Liver (tissue), 8 donors: ENCODE measurements at regions not wholly inside any gene's neighbourhood (a gene's known extent, or its start where the extent isn't known, plus 50 kb on each side); places are given as distances from the start of the nearest gene placed in this dataset.

ENCODE experiments used
- DNase-seq: peaks from one replicate; pipeline ENCODE4 v3.0.0-alpha.2; 2017; ENCODE audit warnings: low spot score
- H3K27ac ChIP-seq, 2 donors: one replicate each; pipeline ENCODE4 v1.7.0; 2013; ENCODE audit warnings: inconsistent platforms in 2 of 2, low read length in 2 of 2, control low read depth in 1 of 2, low read depth in 1 of 2, mild to moderate bottlenecking in 1 of 2
- H3K27me3 ChIP-seq, 4 donors: one replicate each; pipeline versions ENCODE4 v1.6.1 to v1.7.0; 2013; ENCODE audit warnings: low read length in 3 of 4, inconsistent platforms in 1 of 4, mild to moderate bottlenecking in 1 of 4, moderate library complexity in 1 of 4; ENCODE audit not compliant: control insufficient read depth in 4 of 4, insufficient read depth in 4 of 4
- H3K36me3 ChIP-seq, 4 donors: one replicate each; pipeline versions ENCODE4 v1.6.1 to v1.7.0; 2013; ENCODE audit warnings: low read length in 3 of 4, mild to moderate bottlenecking in 3 of 4, low read depth in 1 of 4, moderate library complexity in 1 of 4; ENCODE audit not compliant: control insufficient read depth in 4 of 4, insufficient read depth in 3 of 4
- H3K4me1 ChIP-seq, 4 donors: one replicate each; pipeline versions ENCODE4 v1.6.1 to v1.7.0; 2013; ENCODE audit warnings: low read length in 3 of 4, mild to moderate bottlenecking in 3 of 4, moderate library complexity in 1 of 4; ENCODE audit not compliant: control insufficient read depth in 4 of 4, insufficient read depth in 4 of 4
- H3K4me3 ChIP-seq, 3 donors: one replicate each; pipeline versions ENCODE4 v1.6.1 to v1.7.0; 2013; ENCODE audit warnings: low read length in 3 of 3, control low read depth in 1 of 3, low read depth in 1 of 3, mild to moderate bottlenecking in 1 of 3
- H3K9ac ChIP-seq, 2 donors: one replicate each; pipeline ENCODE4 v1.7.0; 2013; ENCODE audit warnings: low read length in 2 of 2, mild to moderate bottlenecking in 2 of 2, moderate library complexity in 2 of 2, control low read depth in 1 of 2, low read depth in 1 of 2
- H3K9me3 ChIP-seq, 4 donors: one replicate each; pipeline versions ENCODE4 v1.6.1 to v1.7.0; 2013; ENCODE audit warnings: low read length in 3 of 4; ENCODE audit not compliant: control insufficient read depth in 4 of 4
- ATF3 ChIP-seq: IDR thresholded peaks from 2 replicates; pipeline ENCODE4 v1.6.1; 2016; ENCODE audit warnings: antibody characterized with exemption
- CTCF ChIP-seq: fragments of 150-350 bp; IDR thresholded peaks from 2 replicates; pipeline ENCODE4 v1.5.1; 2017; ENCODE audit warnings: improper control_type of control experiment, low read depth, low read length; ENCODE audit not compliant: missing input control
- EGR1 ChIP-seq, 2 donors: IDR thresholded peaks; 2 replicates each; pipeline ENCODE4 v1.6.1; 2016 to 2018; ENCODE audit warnings: antibody characterized with exemption in 2 of 2, low read depth in 2 of 2
- FOXA1 ChIP-seq: IDR thresholded peaks from 2 replicates; pipeline ENCODE4 v1.6.1; 2016; ENCODE audit warnings: antibody characterized with exemption
- FOXA2 ChIP-seq: IDR thresholded peaks from 2 replicates; pipeline ENCODE4 v1.6.1; 2016; ENCODE audit warnings: antibody characterized with exemption
- HNF4A ChIP-seq, 2 donors: conservative IDR thresholded peaks; 2 replicates each; pipeline ENCODE4 v1.6.1; 2016; ENCODE audit warnings: antibody characterized with exemption in 2 of 2, mild to moderate bottlenecking in 2 of 2
- HNF4G ChIP-seq: IDR thresholded peaks from 2 replicates; pipeline ENCODE4 v1.6.1; 2016; ENCODE audit warnings: antibody characterized with exemption
- JUND ChIP-seq, 2 donors: IDR thresholded peaks; 2 replicates each; pipeline ENCODE4 v1.6.1; 2016; ENCODE audit warnings: antibody characterized with exemption in 2 of 2
- MAX ChIP-seq: IDR thresholded peaks from 2 replicates; pipeline ENCODE4 v1.6.1; 2016; ENCODE audit warnings: antibody characterized with exemption
- NR2F2 ChIP-seq: IDR thresholded peaks from 2 replicates; pipeline ENCODE4 v1.6.1; 2016; ENCODE audit warnings: antibody characterized with exemption
- RAD21 ChIP-seq, 2 donors: IDR thresholded peaks; 2 replicates each; pipeline ENCODE4 v1.6.1; 2016; ENCODE audit warnings: antibody characterized with exemption in 2 of 2, mild to moderate bottlenecking in 2 of 2
- REST ChIP-seq: IDR thresholded peaks from 2 replicates; pipeline ENCODE4 v1.6.1; 2016; ENCODE audit warnings: antibody characterized with exemption, mild to moderate bottlenecking
- SP1 ChIP-seq: IDR thresholded peaks from 2 replicates; pipeline ENCODE4 v1.6.1; 2018; ENCODE audit warnings: antibody characterized with exemption, mild to moderate bottlenecking
- TAF1 ChIP-seq: conservative IDR thresholded peaks from 2 replicates; pipeline ENCODE4 v1.6.1; 2016; ENCODE audit warnings: antibody characterized with exemption, mild to moderate bottlenecking
- YY1 ChIP-seq: IDR thresholded peaks from 2 replicates; pipeline ENCODE4 v1.6.1; 2016; ENCODE audit warnings: antibody characterized with exemption, mild to moderate bottlenecking
- ZBTB33 ChIP-seq: IDR thresholded peaks from 2 replicates; pipeline ENCODE4 v1.6.1; 2016; ENCODE audit warnings: antibody characterized with exemption
- WGBS: extraction: QIAGEN DNeasy Blood & Tissue Kit; methylation state at CpG from one replicate; pipeline ENCODE4 v1.1.7; 2013; 5-methylcytosine and 5-hydroxymethylcytosine counted together
- donor health status: healthy.
- donor health status: healthy.
- donor health status: healthy.
- donor health status: healthy.
- donor health status: healthy.

GRCh38 chr11:91560434-91560833 is 664.2 kb upstream of the FAT3 start:
- H3K4me3 ChIP-seq, result no peak overlapping the region
- no peaks in the 10 kb centered on the region for H3K9me3 ChIP-seq
- no peak for DNase-seq
- no peak overlapping the region for H3K27ac ChIP-seq
- no peaks in the 10 kb centered on the region for H3K36me3 ChIP-seq
- no peaks in the 10 kb centered on the region for H3K27me3 ChIP-seq
- no peak overlapping the region for H3K9ac ChIP-seq
- 87% methylated on average over 2 of the region's 2 CpGs for WGBS
- no peak for TF ChIP-seq YY1
- TF ChIP-seq TAF1, result no peak
- no peak for TF ChIP-seq HNF4G
- TF ChIP-seq FOXA2, result no peak
- TF ChIP-seq ZBTB33, result no peak
- TF ChIP-seq RAD21 (IDR thresholded peaks at IDR 0.05), result no peak
- TF ChIP-seq CTCF, result no peak
- TF ChIP-seq MAX, result no peak
- no peak for TF ChIP-seq FOXA1
- TF ChIP-seq EGR1 (IDR thresholded peaks at IDR 0.05; ENCODE audit: low read depth in 2 of 2), result no peak
- TF ChIP-seq NR2F2, result no peak
- TF ChIP-seq HNF4A (conservative IDR thresholded peaks at IDR 0.05), result no peak
- peaks cover 0 to 8% (median 3%) of the 10 kb centered on the region in 4 donors for H3K4me1 ChIP-seq

GRCh38 chr11:91538065-91538464 is 686.6 kb upstream of the FAT3 start:
- no peak for DNase-seq
- TF ChIP-seq NR2F2 (no peak), FOXA1 (no peak), ATF3 (no peak), SP1 (no peak), YY1 (no peak), TAF1 (no peak), HNF4G (no peak), MAX (no peak), ZBTB33 (no peak), REST (no peak), HNF4A (conservative IDR thresholded peaks at IDR 0.05) (no peak), CTCF (no peak), JUND (IDR thresholded peaks at IDR 0.05) (no peak)
- no peaks in the 10 kb centered on the region for H3K27me3 ChIP-seq
- H3K9ac ChIP-seq, result no peak overlapping the region
- H3K27ac ChIP-seq, result no peak overlapping the region
- peaks cover 0 to 4% (median 1%) of the 10 kb centered on the region in 4 donors for H3K9me3 ChIP-seq
- no peaks in the 10 kb centered on the region for H3K4me1 ChIP-seq
- no peak overlapping the region for H3K4me3 ChIP-seq
- H3K36me3 ChIP-seq, result no peaks in the 10 kb centered on the region
